ENCODE measurements at regions not wholly inside any gene's neighbourhood (a gene's known extent, or its start where the extent isn't known, plus 50 kb on each side); places are given as distances from the start of the nearest gene placed in this dataset.
"Not testable (repeated sequence)": the region's sequence is repeated elsewhere in the genome, so short reads cannot be mapped to it uniquely, and the experiment has no call there.

DNA sequence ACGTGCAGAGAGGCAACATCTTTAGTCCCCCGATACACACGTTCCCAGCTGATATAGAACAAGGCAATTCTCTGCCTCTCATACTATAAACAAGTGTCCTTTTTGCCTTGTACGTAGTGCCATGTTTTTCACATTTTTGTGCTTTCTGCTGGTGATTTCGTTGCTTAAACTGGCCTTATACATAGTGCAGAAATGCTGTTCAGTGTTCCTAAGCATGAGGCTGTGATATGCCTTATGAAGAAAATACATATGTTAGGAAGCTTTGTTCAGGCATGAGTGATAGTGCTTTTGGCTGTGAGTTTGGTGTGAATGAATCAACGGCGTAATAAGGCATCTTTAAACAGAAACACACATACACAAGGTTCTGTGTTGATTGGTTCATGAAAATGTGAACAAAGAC, 77.2 kb downstream of the KATNIP start:
- ATAC-seq (no peak), DNase-seq (no peak)
- intact Hi-C loops (cut with DNase I, micrococcal nuclease) = no loop called here
- Histone ChIP-seq H3K4me1 (ENCODE audit: low read depth) (peaks cover 44% of the 10 kb centered on the region), H3K36me3 (ENCODE audit: low read depth) (no peaks in the 10 kb centered on the region), H3K9me3 (no peaks in the 10 kb centered on the region), H3K4me3 (no peak overlapping the region)
- TF ChIP-seq, protein P1, sequence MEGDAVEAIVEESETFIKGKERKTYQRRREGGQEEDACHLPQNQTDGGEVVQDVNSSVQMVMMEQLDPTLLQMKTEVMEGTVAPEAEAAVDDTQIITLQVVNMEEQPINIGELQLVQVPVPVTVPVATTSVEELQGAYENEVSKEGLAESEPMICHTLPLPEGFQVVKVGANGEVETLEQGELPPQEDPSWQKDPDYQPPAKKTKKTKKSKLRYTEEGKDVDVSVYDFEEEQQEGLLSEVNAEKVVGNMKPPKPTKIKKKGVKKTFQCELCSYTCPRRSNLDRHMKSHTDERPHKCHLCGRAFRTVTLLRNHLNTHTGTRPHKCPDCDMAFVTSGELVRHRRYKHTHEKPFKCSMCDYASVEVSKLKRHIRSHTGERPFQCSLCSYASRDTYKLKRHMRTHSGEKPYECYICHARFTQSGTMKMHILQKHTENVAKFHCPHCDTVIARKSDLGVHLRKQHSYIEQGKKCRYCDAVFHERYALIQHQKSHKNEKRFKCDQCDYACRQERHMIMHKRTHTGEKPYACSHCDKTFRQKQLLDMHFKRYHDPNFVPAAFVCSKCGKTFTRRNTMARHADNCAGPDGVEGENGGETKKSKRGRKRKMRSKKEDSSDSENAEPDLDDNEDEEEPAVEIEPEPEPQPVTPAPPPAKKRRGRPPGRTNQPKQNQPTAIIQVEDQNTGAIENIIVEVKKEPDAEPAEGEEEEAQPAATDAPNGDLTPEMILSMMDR (IDR thresholded peaks at IDR 0.05) = no peak

DNA sequence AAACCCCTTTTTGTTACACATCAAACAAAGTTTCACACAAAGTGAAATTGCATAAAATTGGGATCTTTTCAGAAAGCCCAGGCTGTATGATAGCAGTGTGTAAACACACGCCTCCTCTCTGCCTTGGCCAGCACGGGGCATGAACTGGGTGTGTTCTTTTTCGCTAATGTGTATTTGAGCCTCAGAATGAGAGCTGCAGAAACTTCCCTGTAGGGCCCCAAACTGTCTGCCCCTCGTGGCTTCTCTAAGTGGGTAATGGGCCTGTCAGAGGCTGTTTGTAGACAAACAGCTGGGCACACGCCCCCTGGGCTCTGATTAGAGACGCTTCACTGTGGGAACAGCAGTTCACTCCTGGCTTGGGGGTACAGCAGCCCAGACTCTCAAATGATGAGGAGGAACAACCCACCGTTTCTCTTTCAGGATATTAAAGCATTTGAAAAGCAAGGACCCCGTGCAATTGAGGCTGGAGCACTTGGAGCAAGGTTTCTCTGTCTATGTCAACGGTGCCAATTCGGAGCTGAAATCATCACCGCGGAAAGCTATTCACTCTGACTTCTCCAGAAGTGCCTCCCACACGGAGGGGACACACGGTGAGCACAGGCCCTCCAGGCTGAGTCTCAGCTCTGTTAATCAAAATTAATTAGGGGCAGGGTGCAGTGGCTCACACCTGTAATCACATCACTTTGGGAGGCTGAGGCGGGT, 78.4 kb downstream of the KATNIP start:
- intact Hi-C loops (cut with DNase I, micrococcal nuclease) = no loop called here
- Histone ChIP-seq H3K4me3 (no peak overlapping the region), H3K4me1 (ENCODE audit: low read depth) (peaks cover 44% of the 10 kb centered on the region), H3K9me3 (no peaks in the 10 kb centered on the region), H3K36me3 (ENCODE audit: low read depth) (no peaks in the 10 kb centered on the region)
- DNase-seq = peak in 2 of 3 donors; percentile 62 to 63
- peak; percentile 54 for ATAC-seq
- TF ChIP-seq, protein P1 (IDR thresholded peaks at IDR 0.05) = no peak

DNA sequence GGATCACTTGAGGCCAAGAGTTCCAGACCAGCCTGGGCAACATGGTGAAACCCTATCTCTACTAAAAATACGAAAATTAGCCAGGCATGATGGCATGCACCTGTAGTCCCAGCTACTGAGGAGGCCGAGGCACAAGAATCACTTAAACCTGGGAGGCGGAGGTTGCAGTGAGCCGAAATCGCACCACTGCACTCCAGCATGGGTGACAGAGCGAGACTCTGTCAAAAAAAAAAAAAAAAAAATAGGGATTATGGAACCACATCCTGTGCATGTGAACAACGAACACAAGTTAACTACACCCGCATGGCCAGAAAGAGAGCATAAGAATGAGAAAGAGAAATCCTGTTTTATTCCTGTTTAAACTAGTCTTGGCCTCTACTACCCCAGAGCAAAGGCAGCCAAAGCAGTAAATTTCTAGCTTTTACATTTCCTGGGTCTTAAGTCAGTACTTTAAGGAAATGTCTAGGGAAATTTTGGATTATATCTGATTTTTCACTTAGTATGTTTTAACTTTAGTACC, 79.1 kb downstream of the KATNIP start:
- H3K4me1 ChIP-seq (ENCODE audit: low read depth) = peaks cover 38% of the 10 kb centered on the region
- DNase-seq; H3K9me3 ChIP-seq; H3K4me3 ChIP-seq; intact Hi-C loops (cut with DNase I, micrococcal nuclease); H3K36me3 ChIP-seq (ENCODE audit: low read depth); ATAC-seq: not testable (repeated sequence)

DNA sequence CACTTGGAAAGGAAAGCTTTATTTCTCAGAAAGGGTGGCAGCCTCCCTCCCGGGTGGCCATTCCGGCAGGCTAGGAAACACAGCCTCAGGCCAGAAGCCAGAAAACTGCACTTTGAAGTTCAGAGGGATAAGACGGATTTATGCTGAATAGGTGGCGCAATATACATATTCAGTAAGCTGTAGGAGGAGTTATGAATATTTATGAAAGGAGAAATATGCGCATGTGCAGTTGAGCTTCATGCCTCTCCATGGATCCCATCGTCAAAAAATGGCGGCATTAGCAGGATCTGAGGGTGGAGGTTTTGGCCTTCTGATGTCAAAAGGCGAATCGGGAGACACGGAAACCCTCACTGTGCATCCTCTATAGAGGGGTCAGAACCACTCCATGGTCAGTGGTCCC, 82.3 kb downstream of the KATNIP start:
- Histone ChIP-seq H3K4me3 (no peak overlapping the region), H3K36me3 (ENCODE audit: low read depth) (no peaks in the 10 kb centered on the region), H3K4me1 (ENCODE audit: low read depth) (peaks cover 15% of the 10 kb centered on the region), H3K9me3 (no peaks in the 10 kb centered on the region)
- intact Hi-C loops (cut with DNase I, micrococcal nuclease) = no loop called here
- DNase-seq (no peak), ATAC-seq (no peak)
- TF ChIP-seq, protein P1 (IDR thresholded peaks at IDR 0.05) = no peak

DNA sequence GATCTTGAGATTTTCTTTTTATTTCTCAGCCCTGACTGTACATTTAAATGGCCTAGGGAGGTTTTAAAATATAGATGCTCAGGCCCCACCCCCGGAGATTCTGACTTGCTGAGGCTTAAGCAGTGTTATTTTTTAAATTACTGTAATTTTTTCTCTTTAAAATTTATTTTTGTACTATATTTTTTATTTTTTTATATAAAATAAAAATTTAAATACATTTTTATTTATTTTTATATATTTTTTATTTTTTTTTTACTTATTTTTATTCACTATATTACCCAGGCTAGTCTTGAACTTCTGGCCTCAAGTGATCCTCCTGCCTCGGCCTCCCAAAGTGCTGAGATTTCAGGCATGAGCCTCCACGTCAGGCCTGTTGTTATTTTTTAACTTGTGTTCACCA, 83.3 kb downstream of the KATNIP start:
- TF ChIP-seq, protein P1 (IDR thresholded peaks at IDR 0.05) = no peak
- no peak for ATAC-seq
- intact Hi-C loops (cut with DNase I, micrococcal nuclease) = no loop called here

DNA sequence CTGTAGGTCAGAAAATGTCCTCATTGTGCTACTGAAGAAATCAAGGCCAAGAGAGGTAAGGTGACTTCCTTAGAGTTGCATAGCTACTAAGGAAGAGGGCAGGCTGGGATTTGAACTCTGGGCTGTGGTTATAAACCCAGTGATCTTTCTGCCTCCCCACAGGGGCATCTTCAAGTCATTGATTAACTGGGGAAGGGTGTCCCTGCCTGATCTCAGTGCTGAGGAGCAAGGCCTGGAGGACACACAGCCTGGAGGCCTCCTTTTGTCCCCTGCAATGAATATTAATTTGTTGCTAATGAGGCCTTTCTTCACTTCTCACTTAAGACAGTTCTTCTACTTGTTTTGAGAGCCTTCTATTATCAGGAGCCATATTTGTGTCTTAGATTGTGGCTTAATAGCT, 83.8 kb downstream of the KATNIP start:
- intact Hi-C loops (cut with DNase I, micrococcal nuclease) = no loop called here
- Histone ChIP-seq H3K4me3 (no peak overlapping the region), H3K4me1 (ENCODE audit: low read depth) (peaks cover 6% of the 10 kb centered on the region), H3K36me3 (ENCODE audit: low read depth) (no peaks in the 10 kb centered on the region), H3K9me3 (no peaks in the 10 kb centered on the region)
- no peak for ATAC-seq
- TF ChIP-seq, protein P1 (IDR thresholded peaks at IDR 0.05) = no peak
- DNase-seq = no peak

More for the DNA sequence above, 83.3 kb downstream of the KATNIP start:
- no peaks in the 10 kb centered on the region for H3K9me3 ChIP-seq
- no peak overlapping the region for H3K4me3 ChIP-seq
- no peak for DNase-seq
- H3K4me1 ChIP-seq (ENCODE audit: low read depth) = peaks cover 6% of the 10 kb centered on the region
- no peaks in the 10 kb centered on the region for H3K36me3 ChIP-seq (ENCODE audit: low read depth)
